ENCODE measurements at regions not wholly inside any gene's neighbourhood (a gene's known extent, or its start where the extent isn't known, plus 50 kb on each side); places are given as distances from the start of the nearest gene placed in this dataset.
"Not testable (repeated sequence)": the region's sequence is repeated elsewhere in the genome, so short reads cannot be mapped to it uniquely, and the experiment has no call there.

DNA sequence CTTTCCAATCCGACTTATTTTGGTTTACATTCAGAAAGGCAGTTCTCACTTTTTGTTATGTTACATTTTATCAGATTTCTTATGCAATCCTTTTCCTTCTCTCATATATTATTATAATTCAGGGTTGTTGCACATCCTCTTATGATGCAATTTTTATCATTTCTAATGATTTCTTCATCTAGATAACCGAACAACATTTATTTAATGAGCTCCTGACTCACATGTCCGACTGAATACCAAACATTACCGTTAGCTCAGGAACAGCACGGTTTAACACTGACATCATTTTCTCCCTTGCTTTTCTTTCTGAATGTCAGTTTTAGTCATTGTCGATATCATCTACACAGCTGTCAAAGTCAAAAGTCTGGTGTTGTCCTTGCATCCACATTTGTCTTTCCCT is 199.2 kb downstream of the BCHE start:
- DNase-seq (no peak), ATAC-seq (no peak)
- intact Hi-C loops (cut with DNase I, micrococcal nuclease), result no loop called here

GRCh38 chr3:165636684-165637015 is 200.6 kb downstream of the BCHE start:
- ATAC-seq (no peak), DNase-seq (no peak)
- intact Hi-C loops (cut with DNase I, micrococcal nuclease), result no loop called here

GRCh38 chr3:165635791-165636683 is 201.2 kb downstream of the BCHE start:
- intact Hi-C loops (cut with DNase I, micrococcal nuclease), result no loop called here
- DNase-seq (no peak), ATAC-seq (peak; percentile 59)

GRCh38 chr3:165624761-165625160 is 212.5 kb downstream of the BCHE start:
- ATAC-seq (peak; percentile 55), DNase-seq (no peak)
- intact Hi-C loops (cut with DNase I, micrococcal nuclease), result no loop called here

DNA sequence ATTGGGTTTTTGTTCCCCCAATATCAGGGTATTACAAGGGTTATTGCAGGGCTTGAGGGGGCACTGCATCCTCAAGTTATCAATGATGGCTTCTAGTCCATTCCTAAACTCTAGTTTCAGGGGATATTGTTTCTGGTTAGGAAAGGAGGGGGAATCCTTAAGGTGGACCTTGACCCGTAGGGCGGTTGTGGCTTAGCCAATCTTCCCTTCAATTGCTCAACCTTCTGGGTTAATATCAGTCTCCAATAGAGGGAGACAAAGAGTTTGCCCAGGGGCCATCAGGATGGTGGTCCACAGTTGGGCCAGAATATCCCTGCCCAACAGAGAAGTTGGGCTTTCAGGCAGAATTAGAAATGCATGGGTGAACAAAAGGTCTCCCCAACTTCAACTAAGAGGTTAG is 214.9 kb downstream of the BCHE start:
- ATAC-seq, result no peak
- intact Hi-C loops (cut with DNase I, micrococcal nuclease), result no loop called here

GRCh38 chr3:165619069-165619468 is 218.2 kb downstream of the BCHE start:
- DNase-seq (no peak), ATAC-seq (no peak)
- intact Hi-C loops (cut with DNase I, micrococcal nuclease), result no loop called here

More for the DNA sequence above, 214.9 kb downstream of the BCHE start:
- DNase-seq, result no peak

- DNase-seq (no peak), ATAC-seq (no peak)
- intact Hi-C loops (cut with DNase I, micrococcal nuclease), result no loop called here
Measured at GRCh38 chr3:165617134-165617533, 220.1 kb downstream of the BCHE start.

DNA sequence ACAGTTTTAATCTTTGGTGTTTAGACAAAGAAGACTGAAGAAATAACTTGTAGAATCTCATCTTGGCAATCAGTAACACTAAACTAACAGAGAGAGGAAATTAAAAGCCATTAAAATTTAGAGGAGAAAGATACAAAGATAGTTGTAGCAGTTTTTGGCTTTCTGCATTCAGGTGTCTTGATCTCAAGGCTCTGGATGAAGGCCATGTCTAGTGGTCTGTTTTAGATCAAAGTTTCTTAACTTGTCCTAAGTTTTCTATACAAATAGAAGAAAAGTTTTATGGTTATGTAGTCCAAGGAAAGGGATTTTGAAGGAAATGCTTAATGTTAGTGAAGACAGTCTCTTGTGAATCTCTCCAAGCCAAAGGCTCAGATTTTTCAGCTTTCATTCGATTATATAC is 222.9 kb downstream of the BCHE start:
- intact Hi-C loops (cut with DNase I, micrococcal nuclease), result no loop called here
- no peak for DNase-seq
- no peak for ATAC-seq

GRCh38 chr3:165613014-165613413 is 224.2 kb downstream of the BCHE start:
- intact Hi-C loops (cut with DNase I, micrococcal nuclease), result no loop called here
- DNase-seq (no peak), ATAC-seq (no peak)

DNA sequence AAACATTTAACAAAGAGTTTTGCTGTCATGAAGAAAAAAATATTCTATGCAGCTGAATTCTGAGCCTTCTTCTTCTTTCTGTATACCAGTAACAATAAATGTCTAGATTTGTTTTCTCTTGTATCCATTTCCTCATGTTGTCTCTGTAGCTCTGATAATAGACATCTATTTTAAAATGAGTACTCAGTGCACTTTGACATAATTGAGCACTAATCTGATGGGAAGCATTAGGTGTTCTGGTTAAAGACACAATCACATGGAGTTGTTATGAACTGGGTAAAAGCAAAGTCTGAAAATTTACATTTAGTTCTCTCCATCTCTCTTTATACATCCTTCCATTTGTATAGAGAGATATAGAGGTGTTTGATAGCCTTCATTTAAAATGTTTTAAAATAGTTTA is 230.0 kb downstream of the BCHE start:
- DNase-seq (no peak), ATAC-seq (no peak)
- intact Hi-C loops (cut with DNase I, micrococcal nuclease), result no loop called here

- no peak for ATAC-seq
- intact Hi-C loops (cut with DNase I, micrococcal nuclease), result no loop called here
- DNase-seq, result no peak
Measured at GRCh38 chr3:165603196-165603595, 234.0 kb downstream of the BCHE start.

- DNase-seq; intact Hi-C loops (cut with DNase I, micrococcal nuclease); ATAC-seq: not testable (repeated sequence)
Measured at GRCh38 chr3:165572566-165572965, 264.7 kb downstream of the BCHE start.

GRCh38 chr3:165568907-165569462 is 268.2 kb downstream of the BCHE start:
- intact Hi-C loops (cut with DNase I, micrococcal nuclease), result no loop called here
- DNase-seq, result no peak
- ATAC-seq, result no peak

DNA sequence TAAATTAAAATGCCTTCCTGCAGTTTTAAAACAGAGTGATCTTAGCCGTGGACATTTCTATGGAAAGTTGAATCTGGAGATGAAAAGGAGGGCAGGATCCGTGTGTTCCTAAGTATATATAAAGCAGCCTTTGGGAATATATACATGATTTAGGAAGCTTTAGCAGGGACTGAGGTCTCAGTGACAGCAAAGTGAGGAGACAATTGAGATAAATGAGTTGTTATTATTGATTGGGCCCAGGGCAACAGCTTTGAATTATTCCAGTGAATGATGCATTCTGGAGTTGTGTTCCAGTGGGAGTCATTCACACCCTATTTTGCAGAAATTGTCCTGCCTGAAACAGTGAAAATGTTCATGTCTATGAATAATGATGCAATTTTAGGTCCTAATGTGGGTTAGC is 281.4 kb downstream of the BCHE start:
- no peak for ATAC-seq
- DNase-seq, result no peak
- intact Hi-C loops (cut with DNase I, micrococcal nuclease), result no loop called here

- ATAC-seq (no peak), DNase-seq (no peak)
- intact Hi-C loops (cut with DNase I, micrococcal nuclease), result no loop called here
Measured at GRCh38 chr3:165553371-165553770, 283.9 kb downstream of the BCHE start.

- intact Hi-C loops (cut with DNase I, micrococcal nuclease), result no loop called here
- no peak for ATAC-seq
- DNase-seq, result no peak
Measured at GRCh38 chr3:165549665-165550064, 287.6 kb downstream of the BCHE start.

DNA sequence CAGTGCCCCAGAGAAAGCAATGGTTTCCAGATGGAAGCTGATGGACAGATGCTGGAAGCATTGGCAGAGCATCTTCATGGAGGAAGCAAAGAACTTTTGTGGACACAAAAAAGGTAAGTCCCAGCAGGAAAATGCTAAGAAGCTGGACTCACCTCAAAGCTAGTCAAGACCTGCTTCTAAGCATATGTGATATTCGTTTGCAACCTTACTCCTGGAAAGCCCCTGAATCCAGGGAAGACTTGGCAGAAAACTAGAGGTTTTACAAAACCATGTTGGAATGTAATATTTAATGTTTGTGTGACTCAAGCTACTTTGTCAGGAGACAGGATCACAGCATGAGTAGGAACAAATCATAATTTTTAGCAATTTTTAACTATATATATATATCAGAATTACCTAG is 288.2 kb downstream of the BCHE start:
- intact Hi-C loops (cut with DNase I, micrococcal nuclease), result no loop called here
- no peak for DNase-seq
- no peak for ATAC-seq

DNA sequence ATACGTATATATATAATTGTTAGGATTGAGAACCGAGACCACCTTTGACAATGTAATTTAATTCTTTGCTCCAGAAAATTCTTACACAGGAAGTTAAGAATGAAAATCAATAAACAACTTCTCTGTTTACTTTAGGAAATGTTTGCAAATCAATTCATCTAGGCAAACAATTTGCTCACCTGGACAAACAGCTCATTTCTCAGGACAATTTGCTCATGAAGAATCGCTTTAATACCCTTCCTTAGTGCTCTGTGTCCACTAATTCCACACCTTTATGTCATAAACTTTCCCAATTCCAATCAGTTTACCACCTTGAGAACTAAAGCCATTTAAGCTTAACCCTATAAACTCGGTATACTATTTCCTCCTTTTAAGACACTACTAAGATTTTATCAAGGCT is 292.2 kb downstream of the BCHE start:
- intact Hi-C loops (cut with DNase I, micrococcal nuclease), result no loop called here
- DNase-seq, result no peak
- no peak for ATAC-seq

DNA sequence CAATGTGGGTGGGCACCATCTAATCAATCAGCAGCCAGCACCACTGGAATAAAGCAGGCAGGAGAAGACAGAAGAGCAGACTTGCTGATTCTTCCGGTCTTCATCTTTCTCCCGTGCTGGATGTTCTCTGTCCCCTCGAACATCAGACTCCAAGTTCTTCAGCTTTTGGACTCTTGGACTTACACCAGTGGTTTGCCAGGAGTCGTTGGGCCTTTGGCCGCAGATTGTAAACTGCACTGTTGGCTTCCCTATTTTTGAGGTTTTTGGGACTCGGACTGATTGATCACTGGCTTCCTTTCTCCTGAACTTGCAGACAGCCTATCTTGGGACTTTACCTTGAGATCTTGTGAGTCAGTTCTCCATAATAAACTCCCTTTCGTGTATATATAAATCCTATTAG is 292.8 kb downstream of the BCHE start:
- DNase-seq (no peak), ATAC-seq (no peak)
- intact Hi-C loops (cut with DNase I, micrococcal nuclease), result no loop called here

- intact Hi-C loops (cut with DNase I, micrococcal nuclease), result no loop called here
- ATAC-seq (no peak), DNase-seq (no peak)
Measured at GRCh38 chr3:165538166-165538565, 299.1 kb downstream of the BCHE start.

DNA sequence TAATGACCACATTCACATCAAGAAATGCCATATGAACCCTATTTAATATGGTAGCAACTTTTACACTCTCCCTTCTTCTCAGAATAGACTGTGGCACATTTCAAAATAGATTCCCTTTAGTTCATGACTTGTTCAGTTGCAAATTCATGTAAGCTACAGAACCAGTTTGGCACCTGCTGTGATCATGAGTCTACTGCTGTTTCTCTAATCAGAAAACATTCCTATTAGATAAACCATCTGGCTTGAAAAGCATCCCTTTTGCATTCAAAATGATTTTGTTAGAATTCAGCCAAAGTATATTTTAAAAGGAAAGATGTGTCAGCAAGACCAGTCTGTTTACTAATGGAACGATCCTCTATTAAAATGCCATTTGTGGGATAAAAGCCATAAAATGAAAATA is 304.4 kb downstream of the BCHE start:
- intact Hi-C loops (cut with DNase I, micrococcal nuclease), result no loop called here
- ATAC-seq, result no peak
- DNase-seq, result no peak
